Neural cell (in vitro differentiated cells): ENCODE measurements at regions not wholly inside any gene's neighbourhood (a gene's known extent, or its start where the extent isn't known, plus 50 kb on each side); places are given as distances from the start of the nearest gene placed in this dataset.

Experiments
- MXI1 ChIP-seq: fragments of 450-650 bp; conservative IDR thresholded peaks from 2 replicates; pipeline ENCODE4 v1.6.1; 2014; ENCODE audit warnings: antibody characterized with exemption, mild to moderate bottlenecking; ENCODE audit not compliant: poor library complexity, severe bottlenecking
- SMC3 ChIP-seq: fragments of 450-650 bp; conservative IDR thresholded peaks from 2 replicates; pipeline ENCODE4 v1.6.1; 2014; ENCODE audit warnings: antibody characterized with exemption, mild to moderate bottlenecking, moderate library complexity; ENCODE audit not compliant: poor library complexity
- TF ChIP-seq, protein P1 (sequence below): fragments of 450-650 bp; IDR thresholded peaks from 2 replicates; pipeline ENCODE4 v1.5.1; 2014; ENCODE audit warnings: antibody characterized with exemption, mild to moderate bottlenecking, moderate library complexity; ENCODE audit not compliant: poor library complexity, severe bottlenecking

GRCh38 chr3:72050771-72051170, 265.8 kb upstream of the PROK2 start:
- TF ChIP-seq, protein P1, sequence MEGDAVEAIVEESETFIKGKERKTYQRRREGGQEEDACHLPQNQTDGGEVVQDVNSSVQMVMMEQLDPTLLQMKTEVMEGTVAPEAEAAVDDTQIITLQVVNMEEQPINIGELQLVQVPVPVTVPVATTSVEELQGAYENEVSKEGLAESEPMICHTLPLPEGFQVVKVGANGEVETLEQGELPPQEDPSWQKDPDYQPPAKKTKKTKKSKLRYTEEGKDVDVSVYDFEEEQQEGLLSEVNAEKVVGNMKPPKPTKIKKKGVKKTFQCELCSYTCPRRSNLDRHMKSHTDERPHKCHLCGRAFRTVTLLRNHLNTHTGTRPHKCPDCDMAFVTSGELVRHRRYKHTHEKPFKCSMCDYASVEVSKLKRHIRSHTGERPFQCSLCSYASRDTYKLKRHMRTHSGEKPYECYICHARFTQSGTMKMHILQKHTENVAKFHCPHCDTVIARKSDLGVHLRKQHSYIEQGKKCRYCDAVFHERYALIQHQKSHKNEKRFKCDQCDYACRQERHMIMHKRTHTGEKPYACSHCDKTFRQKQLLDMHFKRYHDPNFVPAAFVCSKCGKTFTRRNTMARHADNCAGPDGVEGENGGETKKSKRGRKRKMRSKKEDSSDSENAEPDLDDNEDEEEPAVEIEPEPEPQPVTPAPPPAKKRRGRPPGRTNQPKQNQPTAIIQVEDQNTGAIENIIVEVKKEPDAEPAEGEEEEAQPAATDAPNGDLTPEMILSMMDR, result no peak
- TF ChIP-seq MXI1, result no peak
- no peak for TF ChIP-seq SMC3
